ENCODE measurements at regions not wholly inside any gene's neighbourhood (a gene's known extent, or its start where the extent isn't known, plus 50 kb on each side); places are given as distances from the start of the nearest gene placed in this dataset.

GRCh38 chr2:129444751-129445150, 534.7 kb upstream of the RAB6C start:
- peaks cover 18% of the 10 kb centered on the region for H3K9me3 ChIP-seq (ENCODE audit: control insufficient read depth, insufficient read depth, low read length)
- ChIA-PET POLR2A (no interaction called here), CTCF (no interaction called here)
- no peak for TF ChIP-seq CTCF (IDR thresholded peaks at IDR 0.05; ENCODE audit: low read depth, low read length)
- DNase-seq (ENCODE audit: low read depth, low spot score) = no peak
- H3K27me3 ChIP-seq (ENCODE audit: control insufficient read depth, insufficient read depth, low read length) = no peaks in the 10 kb centered on the region
- H3K27ac ChIP-seq (ENCODE audit: low read depth, low read length) = no peak overlapping the region
- no peak overlapping the region for H3K4me3 ChIP-seq (ENCODE audit: low read depth, low read length)

GRCh38 chr2:129456691-129457090, 522.8 kb upstream of the RAB6C start:
- no peak for DNase-seq (ENCODE audit: low read depth, low spot score)
- CTCF ChIA-PET = no interaction called here
- TF ChIP-seq CTCF (IDR thresholded peaks at IDR 0.05; ENCODE audit: low read depth, low read length) = no peak
- Histone ChIP-seq H3K27ac (ENCODE audit: low read depth, low read length) (no peak overlapping the region), H3K27me3 (ENCODE audit: control insufficient read depth, insufficient read depth, low read length) (no peaks in the 10 kb centered on the region), H3K9me3 (ENCODE audit: control insufficient read depth, insufficient read depth, low read length) (peaks cover 44% of the 10 kb centered on the region), H3K4me3 (ENCODE audit: low read depth, low read length) (no peak overlapping the region)
- POLR2A ChIA-PET = no interaction called here

- ChIA-PET POLR2A (no interaction called here), CTCF (no interaction called here)
Measured at GRCh38 chr2:129457277-129457818, 522.1 kb upstream of the RAB6C start.

GRCh38 chr2:129458006-129458405, 521.5 kb upstream of the RAB6C start:
- Histone ChIP-seq H3K27ac (ENCODE audit: low read depth, low read length) (no peak overlapping the region), H3K27me3 (ENCODE audit: control insufficient read depth, insufficient read depth, low read length) (no peaks in the 10 kb centered on the region), H3K4me3 (ENCODE audit: low read depth, low read length) (no peak overlapping the region), H3K9me3 (ENCODE audit: control insufficient read depth, insufficient read depth, low read length) (peaks cover 55% of the 10 kb centered on the region)
- no peak for DNase-seq (ENCODE audit: low read depth, low spot score)
- TF ChIP-seq CTCF (IDR thresholded peaks at IDR 0.05; ENCODE audit: low read depth, low read length) = no peak
- CTCF ChIA-PET = no interaction called here
- POLR2A ChIA-PET = no interaction called here

More at GRCh38 chr2:129457277-129457818, 522.1 kb upstream of the RAB6C start:
- Histone ChIP-seq H3K9me3 (ENCODE audit: control insufficient read depth, insufficient read depth, low read length) (peaks cover 50% of the 10 kb centered on the region), H3K27me3 (ENCODE audit: control insufficient read depth, insufficient read depth, low read length) (no peaks in the 10 kb centered on the region), H3K4me3 (ENCODE audit: low read depth, low read length) (no peak overlapping the region), H3K27ac (ENCODE audit: low read depth, low read length) (no peak overlapping the region)
- TF ChIP-seq CTCF (IDR thresholded peaks at IDR 0.05; ENCODE audit: low read depth, low read length) = no peak
- no peak for DNase-seq (ENCODE audit: low read depth, low spot score)

- CTCF ChIA-PET = no interaction called here
- TF ChIP-seq CTCF (IDR thresholded peaks at IDR 0.05; ENCODE audit: low read depth, low read length) = no peak
- no peak overlapping the region for H3K27ac ChIP-seq (ENCODE audit: low read depth, low read length)
- POLR2A ChIA-PET = no interaction called here
- peaks cover 58% of the 10 kb centered on the region for H3K9me3 ChIP-seq (ENCODE audit: control insufficient read depth, insufficient read depth, low read length)
- no peaks in the 10 kb centered on the region for H3K27me3 ChIP-seq (ENCODE audit: control insufficient read depth, insufficient read depth, low read length)
- DNase-seq (ENCODE audit: low read depth, low spot score) = no peak
- H3K4me3 ChIP-seq (ENCODE audit: low read depth, low read length) = no peak overlapping the region
Measured at GRCh38 chr2:129458436-129458835, 521.0 kb upstream of the RAB6C start.

All from AG04450 (cell line).